Astrocyte of the cerebellum (primary cell): ENCODE measurements at regions not wholly inside any gene's neighbourhood (a gene's known extent, or its start where the extent isn't known, plus 50 kb on each side); places are given as distances from the start of the nearest gene placed in this dataset.

Source experiments
- DNase-seq: peaks from one replicate; pipeline ENCODE4 v3.0.0-alpha.2; 2011; ENCODE audit warnings: low read depth
- H3K4me3 ChIP-seq: 2 replicates; pipeline ENCODE4 v1.5.1; 2011; ENCODE audit warnings: mild to moderate bottlenecking, low read depth, low read length, moderate library complexity
- CTCF ChIP-seq: IDR thresholded peaks from 2 replicates; pipeline ENCODE4 v1.5.1; 2012; ENCODE audit warnings: low read length, low read depth, moderate library complexity, mild to moderate bottlenecking; ENCODE audit errors: missing control alignments
- in situ Hi-C: cut with HindIII; loops from 2 replicates; pipeline ENCODE4 v1.10.0; 2017; ENCODE audit warnings: low sequenced_read_pairs

- no peak overlapping the region for H3K4me3 ChIP-seq
- TF ChIP-seq CTCF = no peak
- no peak for DNase-seq
- in situ Hi-C loops = no loop called here
These were observed 207.0 kb upstream of the CCDC68 start for GRCh38 chr18:55166260-55166598.

GRCh38 chr18:55163550-55163949 is 204.3 kb upstream of the CCDC68 start:
- no peak overlapping the region for H3K4me3 ChIP-seq
- in situ Hi-C loops = no loop called here
- DNase-seq = no peak
- TF ChIP-seq CTCF = no peak

- no peak overlapping the region for H3K4me3 ChIP-seq
- in situ Hi-C loops = no loop called here
- no peak for TF ChIP-seq CTCF
- DNase-seq = no peak
These were observed 202.7 kb upstream of the CCDC68 start for GRCh38 chr18:55161916-55162315.

- in situ Hi-C loops = no loop called here
These were observed 199.8 kb upstream of the CCDC68 start for GRCh38 chr18:55159027-55159426.

GRCh38 chr18:55158570-55158969 is 199.3 kb upstream of the CCDC68 start:
- H3K4me3 ChIP-seq = no peak overlapping the region
- no peak for TF ChIP-seq CTCF
- in situ Hi-C loops = no loop called here

More at GRCh38 chr18:55159027-55159426, 199.8 kb upstream of the CCDC68 start:
- no peak for TF ChIP-seq CTCF
- no peak for DNase-seq
- no peak overlapping the region for H3K4me3 ChIP-seq

GRCh38 chr18:55153346-55153745 is 194.1 kb upstream of the CCDC68 start:
- in situ Hi-C loops = no loop called here
- DNase-seq = no peak
- no peak for TF ChIP-seq CTCF
- no peak overlapping the region for H3K4me3 ChIP-seq

More at GRCh38 chr18:55158570-55158969, 199.3 kb upstream of the CCDC68 start:
- no peak for DNase-seq

- in situ Hi-C loops = no loop called here
- peak; percentile 26 for DNase-seq
- no peak for TF ChIP-seq CTCF
- no peak overlapping the region for H3K4me3 ChIP-seq
These were observed 193.5 kb upstream of the CCDC68 start for GRCh38 chr18:55152801-55153200.
